ENCODE measurements at regions not wholly inside any gene's neighbourhood (a gene's known extent, or its start where the extent isn't known, plus 50 kb on each side); places are given as distances from the start of the nearest gene placed in this dataset.
"Not testable (repeated sequence)": the region's sequence is repeated elsewhere in the genome, so short reads cannot be mapped to it uniquely, and the experiment has no call there.

GRCh38 chr13:24943136-24943535, 152.8 kb upstream of the PABPC3 start:
- WGBS (ENCODE audit: low lambda C conversion rate), result 33% methylated on average over 6 of the region's 6 CpGs
- POLR2A ChIA-PET, result no interaction called here
- FAIRE-seq (no peak), ATAC-seq (no peak), DNase-seq (ENCODE audit: low spot score) (no peak)
- Histone ChIP-seq H3K9me3 (ENCODE audit: low read length) (peaks cover 6% of the 10 kb centered on the region; the same call in 1 of the 2 replicates), H3K4me1 (ENCODE audit: insufficient read depth, low read length) (no peaks in the 10 kb centered on the region), H3K27me3 (ENCODE audit: control insufficient read depth in 1 of 2, insufficient read depth in 2 of 2, low read length in 2 of 2) (no peaks in the 10 kb centered on the region), H3K79me2 (ENCODE audit: insufficient read depth, low read length) (no peaks in the 10 kb centered on the region), H3K27ac (ENCODE audit: extremely low read length, insufficient read depth, low read length) (no peak overlapping the region), H3K4me3 (replicated peaks in 1 of 3; ENCODE audit: insufficient read depth in 1 of 3, low read depth in 2 of 3, low read length in 3 of 3) (no peak overlapping the region), H4K20me1 (ENCODE audit: insufficient read depth, low read length) (no peaks in the 10 kb centered on the region), H2AFZ (ENCODE audit: low read length) (no peak overlapping the region), H3K36me3 (replicated peaks in 1 of 2; ENCODE audit: control insufficient read depth in 1 of 2, insufficient read depth in 2 of 2, low read length in 2 of 2) (no peaks in the 10 kb centered on the region), H3K4me2 (ENCODE audit: low read depth, low read length) (no peak overlapping the region), H3K9ac (ENCODE audit: insufficient read depth, low read depth, low read length) (no peak overlapping the region)
- intact Hi-C loops (cut with micrococcal nuclease; ENCODE audit: unreplicated experiment) (no loop called here), in situ Hi-C loops (cut with HindIII; ENCODE audit: extremely low pct_ligation_motif_present, low pct_unique_long_range_greater_than_20kb) (no loop called here)
- no TSS peak for BruUV-seq (replicated peaks)
- TF ChIP-seq TBL1XR1 (IDR thresholded peaks at IDR 0.05; ENCODE audit: borderline replicate concordance, low read length, partially characterized antibody) (no peak), ZNF749 (CRISPR knock-in tag; IDR thresholded peaks at IDR 0.05; ENCODE audit: borderline replicate concordance) (no peak), MAFF (IDR thresholded peaks at IDR 0.05; ENCODE audit: low read depth, low read length) (0 out of 2 replicates have a peak, but pooled peaks have one; percentile 15)
- CTCF ChIA-PET (ENCODE audit: low intra/inter-chr PET ratio, low total read pairs), result no interaction called here

GRCh38 chr13:24944073-24944472, 151.9 kb upstream of the PABPC3 start:
- CTCF ChIA-PET (ENCODE audit: low intra/inter-chr PET ratio, low total read pairs); POLR2A ChIA-PET; intact Hi-C loops (cut with micrococcal nuclease; ENCODE audit: unreplicated experiment); H3K27me3 ChIP-seq (ENCODE audit: control insufficient read depth in 1 of 2, insufficient read depth in 2 of 2, low read length in 2 of 2); H3K4me2 ChIP-seq (ENCODE audit: low read depth, low read length); in situ Hi-C loops (cut with HindIII; ENCODE audit: extremely low pct_ligation_motif_present, low pct_unique_long_range_greater_than_20kb); H3K79me2 ChIP-seq (ENCODE audit: insufficient read depth, low read length); H3K9me3 ChIP-seq (ENCODE audit: low read length); H3K4me1 ChIP-seq (ENCODE audit: insufficient read depth, low read length); H2AFZ ChIP-seq (ENCODE audit: low read length); H4K20me1 ChIP-seq (ENCODE audit: insufficient read depth, low read length); FAIRE-seq; H3K27ac ChIP-seq (ENCODE audit: extremely low read length, insufficient read depth, low read length); BruUV-seq (replicated peaks); H3K36me3 ChIP-seq (replicated peaks in 1 of 2; ENCODE audit: control insufficient read depth in 1 of 2, insufficient read depth in 2 of 2, low read length in 2 of 2); DNase-seq (ENCODE audit: low spot score); H3K9ac ChIP-seq (ENCODE audit: insufficient read depth, low read depth, low read length); ATAC-seq; H3K4me3 ChIP-seq (replicated peaks in 1 of 3; ENCODE audit: insufficient read depth in 1 of 3, low read depth in 2 of 3, low read length in 3 of 3): not testable (repeated sequence)
- 20% methylated on average over 4 of the region's 4 CpGs for WGBS (ENCODE audit: low lambda C conversion rate)

GRCh38 chr13:24948977-24949376, 147.0 kb upstream of the PABPC3 start:
- DNase-seq (ENCODE audit: low spot score); H3K9me3 ChIP-seq (ENCODE audit: low read length); H3K36me3 ChIP-seq (replicated peaks in 1 of 2; ENCODE audit: control insufficient read depth in 1 of 2, insufficient read depth in 2 of 2, low read length in 2 of 2); H3K4me2 ChIP-seq (ENCODE audit: low read depth, low read length); BruUV-seq (replicated peaks); H3K79me2 ChIP-seq (ENCODE audit: insufficient read depth, low read length); H4K20me1 ChIP-seq (ENCODE audit: insufficient read depth, low read length); H3K9ac ChIP-seq (ENCODE audit: insufficient read depth, low read depth, low read length); H2AFZ ChIP-seq (ENCODE audit: low read length); H3K4me3 ChIP-seq (replicated peaks in 1 of 3; ENCODE audit: insufficient read depth in 1 of 3, low read depth in 2 of 3, low read length in 3 of 3); H3K27ac ChIP-seq (ENCODE audit: extremely low read length, insufficient read depth, low read length); H3K27me3 ChIP-seq (ENCODE audit: control insufficient read depth in 1 of 2, insufficient read depth in 2 of 2, low read length in 2 of 2); CTCF ChIA-PET (ENCODE audit: low intra/inter-chr PET ratio, low total read pairs); POLR2A ChIA-PET; intact Hi-C loops (cut with micrococcal nuclease; ENCODE audit: unreplicated experiment); H3K4me1 ChIP-seq (ENCODE audit: insufficient read depth, low read length); ATAC-seq; in situ Hi-C loops (cut with HindIII; ENCODE audit: extremely low pct_ligation_motif_present, low pct_unique_long_range_greater_than_20kb); FAIRE-seq: not testable (repeated sequence)
- whole genome bisulfite sequencing (ENCODE audit: low lambda C conversion rate), result 49% methylated on average over 2 of the region's 2 CpGs

GRCh38 chr13:24950611-24951010, 145.3 kb upstream of the PABPC3 start:
- H3K4me3 ChIP-seq (replicated peaks in 1 of 3; ENCODE audit: insufficient read depth in 1 of 3, low read depth in 2 of 3, low read length in 3 of 3); intact Hi-C loops (cut with micrococcal nuclease; ENCODE audit: unreplicated experiment); H3K4me1 ChIP-seq (ENCODE audit: insufficient read depth, low read length); H3K9ac ChIP-seq (ENCODE audit: insufficient read depth, low read depth, low read length); POLR2A ChIA-PET; DNase-seq (ENCODE audit: low spot score); H3K27ac ChIP-seq (ENCODE audit: extremely low read length, insufficient read depth, low read length); CTCF ChIA-PET (ENCODE audit: low intra/inter-chr PET ratio, low total read pairs); H3K36me3 ChIP-seq (replicated peaks in 1 of 2; ENCODE audit: control insufficient read depth in 1 of 2, insufficient read depth in 2 of 2, low read length in 2 of 2); H2AFZ ChIP-seq (ENCODE audit: low read length); H3K9me3 ChIP-seq (ENCODE audit: low read length); BruUV-seq (replicated peaks); ATAC-seq; H3K4me2 ChIP-seq (ENCODE audit: low read depth, low read length); H4K20me1 ChIP-seq (ENCODE audit: insufficient read depth, low read length); H3K79me2 ChIP-seq (ENCODE audit: insufficient read depth, low read length); FAIRE-seq; H3K27me3 ChIP-seq (ENCODE audit: control insufficient read depth in 1 of 2, insufficient read depth in 2 of 2, low read length in 2 of 2): not testable (repeated sequence)
- in situ Hi-C loops (cut with HindIII; ENCODE audit: extremely low pct_ligation_motif_present, low pct_unique_long_range_greater_than_20kb), result loop anchor here (10.0 kb wide), 1 partner anchor 356 kb away; no protein-coding TSS in a partner anchor
